HG03432 (cell line): ENCODE measurements at regions not wholly inside any gene's neighbourhood (a gene's known extent, or its start where the extent isn't known, plus 50 kb on each side); places are given as distances from the start of the nearest gene placed in this dataset.
"Not testable (repeated sequence)": the region's sequence is repeated elsewhere in the genome, so short reads cannot be mapped to it uniquely, and the experiment has no call there.

Source experiments
- ATAC-seq: cut with Tn5 transposase; IDR thresholded peaks from one replicate; pipeline ENCODE4 v1.9.1; 2021; ENCODE audit warnings: mild to moderate bottlenecking, moderate library complexity; ENCODE audit not compliant: unreplicated experiment

DNA sequence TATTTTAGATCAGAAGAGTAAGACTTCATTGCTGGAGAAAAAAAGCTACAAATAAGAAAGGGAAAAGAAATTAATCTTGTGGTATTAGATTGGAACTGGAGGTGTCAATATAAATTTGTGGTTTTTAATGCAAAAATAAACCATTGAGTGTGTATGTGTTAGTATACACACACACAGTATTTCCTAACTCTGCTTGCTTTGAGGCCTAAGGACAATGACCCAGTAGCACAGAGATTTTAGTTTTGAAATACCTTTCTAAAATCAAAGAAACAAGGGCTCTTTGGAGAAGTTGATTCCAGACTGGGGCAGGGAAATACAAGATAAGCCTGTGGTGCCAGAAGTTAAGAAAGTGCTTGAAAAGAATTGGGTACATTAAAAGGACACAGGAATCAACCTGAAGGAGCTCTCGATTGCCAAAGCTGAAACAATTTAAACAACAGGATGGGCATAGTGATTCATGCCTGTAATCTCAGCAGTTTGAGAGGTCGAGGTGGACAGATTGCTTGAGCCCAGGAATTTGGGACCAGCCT, 84.6 kb upstream of the DTNBP1 start:
- no peak for ATAC-seq

DNA sequence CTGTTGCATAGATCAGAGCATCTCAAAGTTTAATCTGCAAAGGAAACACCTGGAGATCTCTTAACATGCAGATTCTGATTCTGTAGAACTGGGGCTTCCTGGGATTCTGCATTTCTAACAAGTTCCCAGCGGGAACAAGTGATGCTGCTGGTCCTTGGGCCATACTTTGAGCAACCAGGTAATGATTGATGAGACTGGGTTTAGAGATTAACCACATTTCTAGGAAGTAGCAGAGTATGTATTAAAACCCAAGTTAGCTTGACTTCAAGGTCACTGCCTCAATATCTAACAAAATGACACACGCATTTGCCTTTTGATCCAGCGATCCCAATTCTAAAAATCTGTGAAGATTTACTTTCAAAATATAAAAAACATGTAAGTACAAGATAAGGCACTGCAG, 83.0 kb upstream of the DTNBP1 start:
- ATAC-seq = no peak

DNA sequence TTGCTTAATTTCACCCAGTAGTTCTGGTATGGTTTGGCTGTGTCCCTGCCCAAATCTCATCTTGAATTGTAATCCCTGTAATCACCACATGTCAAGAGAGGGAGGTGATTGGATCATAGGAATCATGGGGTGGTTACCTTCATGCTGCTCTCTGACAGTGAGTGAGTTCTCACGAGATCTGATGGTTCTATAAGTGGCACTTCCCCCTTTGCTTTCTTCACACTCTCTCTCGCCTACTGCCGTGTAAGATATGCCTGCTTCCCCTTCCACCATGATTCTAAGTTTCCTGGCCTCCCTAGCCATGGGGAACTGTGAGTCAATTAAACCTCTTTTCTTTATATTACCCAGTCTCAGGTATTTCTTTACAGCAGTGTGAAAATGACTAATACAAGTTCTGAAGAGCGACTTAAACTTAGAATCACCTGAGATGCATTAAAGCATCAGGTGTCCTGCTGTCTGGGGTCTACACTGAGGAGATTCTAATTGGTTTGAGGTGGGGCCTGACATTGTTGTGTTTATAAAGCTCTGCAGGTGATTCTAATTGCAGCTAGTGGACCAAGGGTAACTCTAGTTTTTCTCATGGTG, 82.1 kb upstream of the DTNBP1 start:
- no peak for ATAC-seq

DNA sequence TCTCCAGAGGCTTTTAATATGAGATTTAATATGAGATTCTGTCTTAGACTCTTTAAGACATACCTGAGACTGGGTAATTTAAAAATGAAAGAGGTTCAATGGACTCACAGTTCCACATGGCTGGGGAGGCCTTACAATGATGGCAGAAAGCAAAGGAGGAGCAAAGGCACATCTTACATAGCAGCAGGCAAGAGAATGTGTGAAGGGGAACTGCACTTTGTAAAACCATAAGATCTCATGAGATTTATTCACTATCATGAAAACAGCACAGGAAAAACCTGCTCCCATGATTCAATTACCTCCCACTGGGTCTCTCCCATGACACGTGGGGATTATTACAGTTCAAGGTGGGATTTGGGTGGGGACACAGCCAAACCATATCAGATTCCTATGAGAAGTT, 79.2 kb upstream of the DTNBP1 start:
- ATAC-seq = not testable (repeated sequence)

DNA sequence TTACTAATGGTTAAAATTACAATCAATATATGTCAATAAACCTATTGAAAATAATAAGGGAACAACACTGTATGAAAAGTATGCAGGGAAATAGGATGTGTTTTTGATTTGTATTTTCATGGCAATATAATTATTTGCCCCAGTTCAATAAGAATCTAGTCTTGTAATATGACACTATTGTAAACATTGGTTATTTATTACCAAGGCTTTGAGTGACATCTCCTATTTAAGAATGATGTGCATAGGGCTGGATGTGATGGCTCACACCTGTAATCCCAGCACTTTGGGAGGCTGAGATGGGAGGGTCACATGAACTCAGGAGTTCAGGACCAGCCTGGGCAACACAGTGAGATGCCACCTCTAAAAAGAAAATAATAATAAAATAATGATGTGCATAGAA, 78.6 kb upstream of the DTNBP1 start:
- ATAC-seq = no peak

DNA sequence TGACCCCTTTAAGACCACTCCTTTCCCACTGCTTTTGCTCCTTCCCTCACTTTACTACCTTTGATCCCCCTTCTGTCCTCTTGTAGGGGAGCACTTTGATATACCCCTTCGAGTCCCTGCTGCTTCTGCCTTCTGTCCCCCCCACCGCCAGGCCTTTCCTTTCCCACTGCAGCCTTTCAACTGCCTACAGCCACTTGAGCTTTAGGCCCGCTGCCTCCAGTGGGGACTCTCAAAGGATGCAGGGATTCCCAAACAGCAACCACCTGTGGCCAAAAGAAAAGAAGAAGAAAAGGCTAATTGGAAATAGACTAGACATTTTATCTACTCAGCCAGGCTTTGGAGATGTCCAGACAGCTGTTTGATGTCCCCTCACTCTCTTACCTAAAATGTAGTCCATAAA, 77.0 kb upstream of the DTNBP1 start:
- no peak for ATAC-seq

DNA sequence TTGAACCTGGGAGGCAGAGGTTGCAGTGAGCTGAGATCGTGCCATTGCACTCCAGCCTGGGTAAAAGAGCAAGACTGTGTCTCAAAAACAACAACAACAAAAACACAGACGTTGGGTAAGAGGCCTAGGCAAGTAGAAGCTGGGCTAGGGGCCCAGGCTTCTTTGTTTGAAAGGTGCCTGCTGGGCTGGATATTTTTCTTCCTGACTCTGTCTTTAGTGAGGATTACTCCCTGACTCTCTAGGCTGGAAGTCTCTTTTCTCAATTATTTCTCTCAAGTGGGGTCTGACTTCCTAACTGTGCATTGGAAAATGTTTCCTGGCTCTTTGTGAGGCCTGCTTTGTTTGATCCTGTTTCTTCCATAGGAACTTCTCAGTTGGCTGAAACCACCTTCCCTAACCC, 76.5 kb upstream of the DTNBP1 start:
- ATAC-seq = no peak

DNA sequence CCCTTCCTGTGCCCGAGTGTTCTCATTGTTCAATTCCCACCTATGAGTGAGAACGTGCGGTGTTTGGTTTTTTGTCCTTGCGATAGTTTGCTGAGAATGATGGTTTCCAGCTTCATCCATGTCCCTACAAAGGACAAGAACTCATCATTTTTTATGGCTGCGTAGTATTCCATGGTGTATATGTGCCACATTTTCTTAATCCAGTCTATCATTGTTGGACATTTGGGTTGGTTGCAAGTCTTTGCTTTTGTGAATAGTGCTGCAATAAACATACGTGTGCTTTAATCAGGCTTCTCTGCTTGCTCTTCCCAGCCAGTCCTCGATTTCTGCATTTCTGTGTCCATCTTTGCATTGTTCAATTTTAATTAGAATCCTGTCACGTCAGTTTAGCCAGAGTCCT, 75.4 kb upstream of the DTNBP1 start:
- ATAC-seq = not testable (repeated sequence)

DNA sequence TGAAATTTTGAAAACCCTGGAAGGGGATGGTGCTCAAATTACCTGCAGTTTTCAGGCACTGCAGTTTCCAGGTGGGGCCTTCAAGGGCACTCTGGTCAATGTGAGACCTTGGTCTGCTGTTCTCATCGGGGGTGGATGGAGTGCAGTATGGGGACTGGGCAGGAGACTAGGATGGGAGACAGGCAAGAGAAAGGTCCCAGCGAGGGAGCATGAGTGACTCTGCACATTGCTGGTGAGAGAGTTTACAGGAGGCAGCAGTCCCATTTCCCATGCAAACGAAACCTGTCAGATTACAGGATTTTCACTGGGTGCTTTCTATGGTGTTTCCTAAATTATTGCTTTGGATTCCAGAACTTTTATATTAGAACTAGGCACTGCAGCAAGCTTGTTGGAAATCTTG, 73.5 kb upstream of the DTNBP1 start:
- ATAC-seq = no peak

DNA sequence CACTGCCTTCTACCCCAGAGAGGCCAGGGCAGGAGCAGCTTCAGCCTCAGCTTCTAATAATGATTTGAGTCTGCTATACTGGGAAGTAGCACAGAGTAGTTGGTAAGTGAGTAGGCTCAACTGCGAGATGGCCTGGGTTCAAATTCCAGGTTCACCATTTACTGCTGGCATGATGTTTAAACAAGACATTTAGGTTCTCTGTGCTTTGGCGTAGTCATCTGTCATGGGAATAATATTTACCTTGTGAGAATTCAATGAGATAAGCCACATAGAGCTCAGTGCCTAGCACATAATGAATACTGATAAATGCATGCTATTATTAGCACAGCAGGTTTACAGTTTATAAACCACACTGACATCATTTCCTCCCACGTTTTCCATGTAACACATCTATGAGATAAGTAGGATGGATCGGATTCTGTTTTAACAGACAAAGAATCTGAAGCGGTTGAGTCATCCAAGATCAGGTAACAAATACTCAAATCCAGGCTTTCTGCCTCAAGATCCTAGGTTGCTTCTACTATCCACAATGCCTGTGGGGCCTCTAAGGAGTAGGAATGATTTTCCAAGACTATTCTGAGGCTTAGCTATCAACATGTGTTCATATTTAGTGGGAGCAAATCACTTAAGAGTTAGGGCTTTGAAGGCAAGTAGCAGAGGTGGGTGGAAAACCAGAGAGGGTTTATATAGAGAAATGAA, 72.9 kb upstream of the DTNBP1 start:
- ATAC-seq = no peak

DNA sequence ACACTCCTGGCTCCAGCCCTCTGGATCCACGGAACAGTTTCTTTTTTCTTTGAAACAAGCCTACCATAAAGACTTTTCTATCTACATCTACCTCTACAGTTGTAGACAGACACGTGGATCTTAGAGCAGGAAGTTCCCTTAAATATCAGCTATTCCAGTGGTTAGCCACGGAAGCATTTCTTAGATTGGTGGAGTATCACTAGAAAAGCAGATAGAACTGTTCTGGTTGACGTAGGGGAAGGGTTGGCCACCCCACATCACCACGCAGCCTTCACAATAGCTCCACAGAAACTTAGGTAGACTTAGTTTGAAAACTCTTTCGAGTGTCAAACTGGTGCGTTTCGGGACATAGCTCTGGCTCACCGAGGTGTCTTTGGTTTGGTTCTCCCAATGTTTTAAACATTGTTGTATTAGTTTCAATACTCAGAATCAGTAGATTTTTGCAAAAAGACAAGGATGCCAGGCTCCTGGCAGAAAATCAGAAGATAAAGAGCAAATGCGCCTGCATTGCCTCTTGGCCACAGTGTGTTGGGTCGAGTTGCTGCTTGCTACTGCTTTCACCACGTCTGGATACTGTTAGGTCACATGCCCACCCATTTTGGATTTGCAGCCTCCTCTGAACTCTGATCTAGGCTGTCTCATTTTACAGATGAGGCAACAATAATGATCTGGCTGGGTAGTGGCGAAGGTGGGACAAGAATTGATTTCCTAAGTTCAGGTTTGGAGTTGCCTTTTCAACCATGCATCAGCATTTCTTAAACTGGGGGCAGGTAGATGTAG, 71.5 kb upstream of the DTNBP1 start:
- ATAC-seq = no peak

DNA sequence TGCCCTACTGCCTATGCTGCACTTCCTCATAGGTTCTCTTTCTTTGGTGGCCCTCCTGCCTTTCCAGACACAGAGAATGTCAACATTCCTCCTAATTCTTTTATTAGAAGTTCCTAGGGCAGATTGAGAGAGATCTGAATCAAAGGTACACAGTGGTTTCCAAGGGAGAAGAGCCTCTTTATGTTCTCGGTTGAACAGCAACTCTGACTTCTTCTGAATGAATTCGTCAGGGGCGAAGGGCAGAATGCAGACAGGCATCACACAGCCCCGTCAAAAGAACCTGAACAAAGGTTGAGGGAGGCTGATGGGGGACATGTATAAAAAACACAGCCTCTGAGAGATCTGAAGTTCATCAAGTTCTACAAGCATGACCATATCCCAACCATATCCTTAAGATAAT, 68.1 kb upstream of the DTNBP1 start:
- no peak for ATAC-seq

DNA sequence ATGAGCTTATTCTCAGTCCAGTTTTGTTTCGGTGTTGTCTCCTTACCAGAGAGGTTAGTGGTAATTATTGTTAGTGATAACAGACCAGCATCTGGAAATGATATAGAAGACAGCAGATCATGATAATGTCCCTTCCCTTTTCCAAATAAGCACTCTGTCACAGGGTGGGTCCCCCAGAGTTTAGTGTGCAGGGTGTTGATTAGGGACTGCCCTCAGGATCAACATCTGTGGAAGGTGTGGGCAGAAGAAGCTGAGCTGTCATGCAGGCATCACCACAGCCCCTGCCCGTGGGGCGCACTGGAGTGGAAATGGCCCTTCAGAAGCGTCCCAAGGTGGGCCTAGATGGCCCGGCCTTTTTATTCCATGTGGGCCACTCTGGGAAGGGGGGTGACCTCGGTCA, 67.6 kb upstream of the DTNBP1 start:
- ATAC-seq = no peak

DNA sequence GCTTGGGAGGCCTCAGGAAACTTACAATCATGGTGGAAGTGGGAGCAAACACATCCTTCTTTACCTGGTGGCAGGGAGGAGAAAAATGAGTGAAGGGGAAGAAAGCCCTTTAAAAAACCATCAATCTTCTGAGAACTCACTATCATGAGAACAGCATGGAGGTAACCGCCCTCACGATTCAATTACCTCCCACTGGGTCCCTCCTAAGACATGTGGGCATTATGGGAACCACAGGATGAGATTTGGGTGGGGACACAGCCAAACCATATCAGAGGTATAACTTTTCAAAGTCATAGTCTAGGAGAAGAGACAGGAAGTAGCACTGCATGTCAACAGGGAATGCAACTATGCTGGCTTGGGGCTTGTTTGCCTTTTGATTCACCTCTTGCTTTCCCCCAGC, 59.9 kb upstream of the DTNBP1 start:
- no peak for ATAC-seq

DNA sequence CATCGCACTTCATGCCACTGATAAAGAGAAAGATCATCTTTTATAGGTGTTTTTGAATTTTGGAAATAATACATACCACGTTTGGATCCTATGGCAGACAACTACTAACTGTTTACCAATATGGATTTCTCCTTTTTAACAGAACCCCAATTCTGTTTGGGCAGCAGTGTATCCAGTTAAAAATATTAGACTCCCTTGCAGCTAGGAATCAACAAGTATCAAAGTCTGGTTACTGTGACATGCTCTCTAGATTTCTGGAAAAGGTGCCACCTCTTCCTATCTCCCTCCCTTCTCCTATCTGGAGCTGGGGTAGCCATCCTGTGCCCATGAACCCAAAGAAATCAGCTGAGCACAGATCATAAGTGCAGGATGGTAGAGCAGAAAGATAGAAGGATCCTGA, 54.1 kb upstream of the DTNBP1 start:
- ATAC-seq = no peak

DNA sequence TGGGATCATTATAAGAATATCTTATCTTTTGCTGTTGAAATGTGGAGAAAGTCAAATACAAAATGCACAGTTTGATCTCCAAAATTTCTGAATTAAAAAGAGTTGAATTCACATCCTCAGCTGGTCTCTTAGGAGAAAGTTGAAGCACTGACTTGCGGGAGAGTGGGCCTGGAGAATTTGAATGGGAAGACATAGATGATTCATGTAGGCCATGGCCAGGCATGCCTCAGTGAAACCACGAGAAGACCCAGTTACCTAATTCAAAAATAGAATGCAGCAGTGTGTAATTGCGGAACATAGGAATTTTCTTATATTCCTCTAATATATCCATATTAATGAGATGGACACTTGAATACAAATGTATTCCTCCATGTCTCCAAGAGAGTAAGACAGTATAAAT, 53.0 kb upstream of the DTNBP1 start:
- no peak for ATAC-seq

DNA sequence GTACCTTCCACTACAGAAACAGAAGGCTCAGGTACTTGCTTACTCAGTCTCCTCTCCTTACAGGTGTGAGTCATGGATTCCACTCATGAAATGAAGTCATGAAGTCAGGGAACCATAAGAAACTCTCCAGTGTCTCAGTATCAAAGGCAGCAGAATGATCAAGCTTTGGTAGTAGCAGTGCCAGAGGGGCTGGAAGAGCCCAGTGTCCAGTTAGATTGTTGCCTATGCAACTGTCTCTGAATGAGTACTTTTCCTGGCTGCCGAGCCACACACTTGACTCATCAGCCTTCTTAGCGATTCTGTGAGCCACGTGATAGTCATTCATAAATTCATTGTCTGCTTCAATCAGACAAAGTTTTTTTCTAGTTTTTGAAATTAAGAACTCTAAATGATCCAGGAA, 52.2 kb upstream of the DTNBP1 start:
- ATAC-seq = no peak

DNA sequence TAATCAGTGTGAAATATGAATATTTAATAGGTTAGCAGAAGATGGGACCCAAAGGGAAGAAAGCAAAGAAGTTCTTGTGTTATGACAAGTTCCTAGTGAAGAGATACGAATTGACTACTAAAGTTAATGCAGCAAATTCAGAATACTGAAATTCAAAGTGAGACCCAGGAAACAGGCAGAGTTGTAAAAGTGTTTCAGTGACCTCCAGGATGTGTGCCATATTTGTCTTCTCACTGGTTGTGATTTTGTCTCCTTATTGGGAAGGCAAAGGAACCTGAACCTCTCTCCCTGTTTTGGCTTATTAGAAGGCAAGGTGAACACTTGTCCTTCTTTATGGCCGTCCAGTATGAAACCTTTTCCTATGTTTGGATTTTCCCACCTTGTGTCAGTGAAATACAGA, 51.8 kb upstream of the DTNBP1 start:
- no peak for ATAC-seq

DNA sequence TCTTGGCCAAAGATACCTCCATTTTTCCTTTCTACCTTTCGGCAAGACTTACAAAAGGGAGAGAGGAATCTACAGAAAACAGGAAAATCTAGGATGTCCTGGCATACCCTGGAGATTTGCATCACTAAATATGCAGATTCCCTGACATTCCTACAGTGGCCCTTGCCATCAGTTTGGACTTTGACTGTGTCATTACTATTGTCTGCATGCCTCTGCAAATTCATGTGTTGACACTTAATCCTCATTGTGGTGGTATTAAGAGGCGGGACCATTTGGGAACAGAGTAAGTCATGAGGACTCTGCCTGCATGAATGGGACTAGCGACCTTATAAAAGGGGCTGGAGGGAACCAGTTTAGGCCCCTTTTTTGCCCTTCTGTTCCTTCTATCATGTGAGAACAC, 50.5 kb upstream of the DTNBP1 start:
- ATAC-seq = no peak

DNA sequence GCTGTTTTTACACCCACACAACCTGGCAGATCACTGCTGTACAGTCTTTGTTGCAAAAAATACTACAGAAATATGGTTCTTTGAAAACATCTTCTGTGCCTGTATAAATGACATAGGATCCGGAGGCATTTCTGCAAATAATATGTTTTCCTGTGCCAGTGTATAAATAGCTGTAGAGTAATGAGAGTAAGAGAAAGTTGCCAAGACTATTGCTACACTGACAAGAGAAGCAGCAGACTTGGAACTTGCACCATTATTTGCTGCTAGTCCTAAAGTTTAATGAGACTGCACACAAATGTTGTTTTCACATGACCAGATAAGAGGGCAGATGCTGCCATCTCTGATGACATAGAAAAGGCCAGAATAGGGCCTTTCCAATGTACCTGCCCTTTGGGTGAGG, 50.0 kb upstream of the DTNBP1 start:
- ATAC-seq = no peak
